ENCODE measurements at regions not wholly inside any gene's neighbourhood (a gene's known extent, or its start where the extent isn't known, plus 50 kb on each side); places are given as distances from the start of the nearest gene placed in this dataset.

- intact Hi-C loops (cut with micrococcal nuclease), result no loop called here
- DNase-seq (no peak), ATAC-seq (no peak)
Measured at GRCh38 chr2:176581557-176582165, 312.4 kb downstream of the MTX2 start.

- intact Hi-C loops (cut with micrococcal nuclease), result no loop called here
- ATAC-seq (no peak), DNase-seq (no peak)
Measured at GRCh38 chr2:176582176-176582575, 312.9 kb downstream of the MTX2 start.

GRCh38 chr2:176582990-176583481 is 313.8 kb downstream of the MTX2 start:
- DNase-seq (no peak), ATAC-seq (peak; percentile 75)
- intact Hi-C loops (cut with micrococcal nuclease), result no loop called here

- DNase-seq (no peak), ATAC-seq (no peak)
- intact Hi-C loops (cut with micrococcal nuclease), result no loop called here
Measured at GRCh38 chr2:176583607-176584006, 314.4 kb downstream of the MTX2 start.

- ATAC-seq, result no peak
- intact Hi-C loops (cut with micrococcal nuclease), result no loop called here
- no peak for DNase-seq
Measured at GRCh38 chr2:176584333-176584732, 315.1 kb downstream of the MTX2 start.

- no peak for ATAC-seq
Measured at GRCh38 chr2:176585291-176585690, 316.0 kb downstream of the MTX2 start.

GRCh38 chr2:176585791-176586190 is 316.5 kb downstream of the MTX2 start:
- DNase-seq, result no peak
- ATAC-seq, result no peak
- intact Hi-C loops (cut with micrococcal nuclease), result no loop called here

More at GRCh38 chr2:176585291-176585690, 316.0 kb downstream of the MTX2 start:
- no peak for DNase-seq
- intact Hi-C loops (cut with micrococcal nuclease), result no loop called here

- ATAC-seq, result no peak
- no peak for DNase-seq
- intact Hi-C loops (cut with micrococcal nuclease), result no loop called here
Measured at GRCh38 chr2:176589287-176589686, 320.0 kb downstream of the MTX2 start.

GRCh38 chr2:176589825-176590440 is 320.7 kb downstream of the MTX2 start:
- ATAC-seq (no peak), DNase-seq (no peak)
- intact Hi-C loops (cut with micrococcal nuclease), result no loop called here

GRCh38 chr2:176592216-176592615 is 323.0 kb downstream of the MTX2 start:
- intact Hi-C loops (cut with micrococcal nuclease), result no loop called here
- no peak for ATAC-seq

GRCh38 chr2:176595986-176596385 is 326.7 kb downstream of the MTX2 start:
- DNase-seq (no peak), ATAC-seq (no peak)
- intact Hi-C loops (cut with micrococcal nuclease), result no loop called here

More at GRCh38 chr2:176592216-176592615, 323.0 kb downstream of the MTX2 start:
- DNase-seq, result no peak

GRCh38 chr2:176597916-176598315 is 328.7 kb downstream of the MTX2 start:
- intact Hi-C loops (cut with micrococcal nuclease), result no loop called here
- no peak for DNase-seq
- no peak for ATAC-seq

- ATAC-seq (no peak), DNase-seq (no peak)
- intact Hi-C loops (cut with micrococcal nuclease), result no loop called here
Measured at GRCh38 chr2:176598351-176598750, 329.1 kb downstream of the MTX2 start.

- ATAC-seq, result no peak
- no peak for DNase-seq
- intact Hi-C loops (cut with micrococcal nuclease), result no loop called here
Measured at GRCh38 chr2:176599796-176600485, 330.7 kb downstream of the MTX2 start.

- DNase-seq (no peak), ATAC-seq (no peak)
- intact Hi-C loops (cut with micrococcal nuclease), result no loop called here
Measured at GRCh38 chr2:176601066-176601465, 331.8 kb downstream of the MTX2 start.

GRCh38 chr2:176612036-176612435 is 342.8 kb downstream of the MTX2 start:
- ATAC-seq, result no peak
- no peak for DNase-seq
- intact Hi-C loops (cut with micrococcal nuclease), result no loop called here

GRCh38 chr2:176612736-176613135 is 343.5 kb downstream of the MTX2 start:
- intact Hi-C loops (cut with micrococcal nuclease), result no loop called here
- ATAC-seq (peak; percentile 73), DNase-seq (no peak)

- DNase-seq (no peak), ATAC-seq (peak; percentile 51)
- intact Hi-C loops (cut with micrococcal nuclease), result no loop called here
Measured at GRCh38 chr2:176613323-176613987, 344.2 kb downstream of the MTX2 start.

- peak; percentile 19 for ATAC-seq
- intact Hi-C loops (cut with micrococcal nuclease), result no loop called here
- DNase-seq, result no peak
Measured at GRCh38 chr2:176614049-176614448, 344.8 kb downstream of the MTX2 start.

- ATAC-seq (peak; percentile 34), DNase-seq (no peak)
- intact Hi-C loops (cut with micrococcal nuclease), result no loop called here
Measured at GRCh38 chr2:176614930-176615329, 345.7 kb downstream of the MTX2 start.

All from left ventricle myocardium superior (tissue), 1 donor.